K562 (cell line): ENCODE measurements at regions not wholly inside any gene's neighbourhood (a gene's known extent, or its start where the extent isn't known, plus 50 kb on each side); places are given as distances from the start of the nearest gene placed in this dataset.

Experiments used
- ATAC-seq: fragments of 200-7000 bp; cut with Tn5 transposase; 3 replicates; pipeline ENCODE4 v1.9.1; 2020; ENCODE audit warnings: moderate library complexity
- BruUV-seq: library from RNA; stranded (reverse); fragments of 400-500 nt; replicated peaks from 2 replicates; lab custom pipeline; 2021; lab: Mats Ljungman, UMichigan
- CTCF ChIA-PET: fragments of 300-600 bp; formaldehyde crosslinking; extraction: SDS; loops from one replicate; lab custom pipeline; 2021; ENCODE audit warnings: low intra/inter-chr PET ratio; lab: Yijun Ruan, JAX
- POLR2A ChIA-PET: fragments of 300-600, 350-650 bp; sonication (Branson Sonifier 250); formaldehyde crosslinking; extraction: SDS; loops from one replicate; lab custom pipeline; 2021; ENCODE audit warnings: antibody characterized with exemption, inconsistent platforms; lab: Yijun Ruan, JAX
- DNase-seq, 4 experiments: peaks; one replicate each; pipeline versions ENCODE4 v3.0.0 to v3.0.0-alpha.2; 2011 to 2018; ENCODE audit warnings: low spot score in 3 of 4, mixed read lengths in 3 of 4; ENCODE audit errors: extremely low read depth in 1 of 4
- FAIRE-seq: peaks from 2 replicates; lab custom pipeline; 2011; peaks lifted over from hg19 to GRCh38; lab: Jason Lieb, UNC
- H2AFZ ChIP-seq: 2 replicates; pipeline ENCODE4 v1.6.0; 2011; ENCODE audit warnings: low read depth, low read length, control low read depth, inconsistent platforms
- H3K27ac ChIP-seq: fragments of 200-600 bp; 3 replicates; pipeline ENCODE4 v1.8.0; 2011; ENCODE audit warnings: low read depth, mild to moderate bottlenecking, control low read depth, inconsistent platforms, low read length, moderate library complexity, mixed read lengths; ENCODE audit errors: extremely low read depth
- H3K27me3 ChIP-seq, 2 experiments: fragments of 300-600 bp in 1 of 2; 2 replicates in 1 of 2; 3 replicates in 1 of 2; pipeline versions ENCODE4 v1.6.0 to v1.8.0; 2011; ENCODE audit warnings: inconsistent platforms in 2 of 2, low read length in 2 of 2, mild to moderate bottlenecking in 1 of 2, mixed read lengths in 1 of 2, moderate library complexity in 1 of 2; ENCODE audit not compliant: control insufficient read depth in 2 of 2, insufficient read depth in 2 of 2
- H3K36me3 ChIP-seq: fragments of 300-600 bp; 3 replicates; pipeline ENCODE4 v1.8.0; 2011; ENCODE audit warnings: mild to moderate bottlenecking, low read length, inconsistent platforms; ENCODE audit not compliant: control insufficient read depth, insufficient read depth
- H3K4me1 ChIP-seq, 2 experiments: fragments of 200-600 bp in 1 of 2; replicated peaks in 1 of 2; 2 replicates in 1 of 2; 3 replicates in 1 of 2; pipeline versions ENCODE4 v1.5.1 to v1.8.0; 2011; ENCODE audit warnings: inconsistent platforms in 2 of 2, low read length in 2 of 2, mild to moderate bottlenecking in 1 of 2, mixed read lengths in 1 of 2, moderate library complexity in 1 of 2; ENCODE audit not compliant: control insufficient read depth in 2 of 2, insufficient read depth in 2 of 2
- H3K4me2 ChIP-seq: 2 replicates; pipeline ENCODE4 v1.6.1; 2011; ENCODE audit warnings: low read length, control low read depth, inconsistent platforms, mixed read lengths; ENCODE audit not compliant: insufficient read depth
- H3K4me3 ChIP-seq: fragments of 200-600 bp; sonication (generic), shearing (Covaris generic); 2 replicates; pipeline ENCODE4 v1.5.1; 2016; ENCODE audit warnings: control low read depth, inconsistent platforms
- H3K79me2 ChIP-seq: fragments of 200-600 bp; 3 replicates; pipeline ENCODE4 v1.8.0; 2011; ENCODE audit warnings: low read length, inconsistent platforms; ENCODE audit not compliant: control insufficient read depth, insufficient read depth
- H3K9ac ChIP-seq, 2 experiments: 2 replicates each; pipeline versions ENCODE4 v1.6.0 to v1.6.1; 2011; ENCODE audit warnings: low read depth in 2 of 2, low read length in 2 of 2, control low read depth in 1 of 2, inconsistent platforms in 1 of 2, mild to moderate bottlenecking in 1 of 2, mixed read lengths in 1 of 2; ENCODE audit not compliant: insufficient read depth in 1 of 2
- H3K9me1 ChIP-seq: one replicate; pipeline ENCODE4 v1.6.0; 2011; ENCODE audit warnings: inconsistent platforms, mild to moderate bottlenecking, low read length, moderate library complexity; ENCODE audit not compliant: control insufficient read depth, insufficient read depth
- H3K9me3 ChIP-seq: replicated peaks from 2 replicates; pipeline ENCODE4 v1.5.1; 2011; ENCODE audit warnings: low read depth, low read length, inconsistent platforms; ENCODE audit not compliant: control insufficient read depth, insufficient read depth
- H4K20me1 ChIP-seq: replicated peaks from 2 replicates; pipeline ENCODE4 v1.6.1; 2011; ENCODE audit warnings: low read length, inconsistent platforms, mixed read lengths; ENCODE audit not compliant: control insufficient read depth, insufficient read depth
- CBX5 ChIP-seq: IDR thresholded peaks from 2 replicates; pipeline ENCODE4 v1.6.1; 2014; ENCODE audit warnings: low read depth, borderline replicate concordance
- CCAR2 ChIP-seq: fragments of 200-400 bp; formaldehyde crosslinking; IDR thresholded peaks from 2 replicates; pipeline ENCODE4 v1.6.1; 2017; ENCODE audit warnings: mild to moderate bottlenecking, low read depth, low read length
- COPS2 ChIP-seq: fragments of 450-650 bp; conservative IDR thresholded peaks from 2 replicates; pipeline ENCODE4 v1.6.1; 2016; ENCODE audit warnings: mild to moderate bottlenecking, moderate library complexity
- NR4A1 ChIP-seq, 2 experiments: fragments of 250-450 bp in 1 of 2; fragments of 450-650 bp in 1 of 2; sonication (Bioruptor Pico) in 1 of 2; IDR thresholded peaks; 2 replicates each; pipeline versions ENCODE4 v1.4.0 to v1.6.1; 2016 to 2020; ENCODE audit warnings: mild to moderate bottlenecking in 2 of 2, missing compliant biosample characterization in 1 of 2, missing genetic modification characterization in 1 of 2, moderate library complexity in 1 of 2
- PCBP1 ChIP-seq: fragments of 200-400 bp; formaldehyde crosslinking; IDR thresholded peaks from 2 replicates; pipeline ENCODE4 v1.6.1; 2018; ENCODE audit warnings: mild to moderate bottlenecking, low read depth, low read length; ENCODE audit not compliant: poor library complexity, severe bottlenecking
- PTTG1 ChIP-seq: fragments of 450-650 bp; IDR thresholded peaks from 2 replicates; pipeline ENCODE4 v1.6.1; 2016; ENCODE audit warnings: low read depth, mild to moderate bottlenecking, missing genetic modification characterization, missing compliant biosample characterization
- RERE ChIP-seq: sonication (generic); formaldehyde crosslinking; IDR thresholded peaks from 2 replicates; pipeline ENCODE4 v1.8.0; 2023; ENCODE audit warnings: missing genetic modification reagents, mild to moderate bottlenecking, borderline replicate concordance
- STAT5B ChIP-seq: fragments of 250-450 bp; sonication (Bioruptor Pico); IDR thresholded peaks from 2 replicates; pipeline ENCODE4 v1.8.0; 2021; ENCODE audit warnings: mild to moderate bottlenecking, inconsistent platforms
- ZSCAN32 ChIP-seq: fragments of 450-650 bp; formaldehyde crosslinking; IDR thresholded peaks from 2 replicates; pipeline ENCODE4 v1.4.0; 2020; ENCODE audit warnings: mild to moderate bottlenecking, moderate library complexity
- WGBS: fragments of 100-300 bp; shearing (Covaris generic); methylation state at CpG from one replicate; pipeline ENCODE4 v1.1.6; 2016; ENCODE audit warnings: low coverage, mixed read lengths; ENCODE audit not compliant: insufficient coverage; ENCODE audit errors: missing lambda C conversion rate; 5-methylcytosine and 5-hydroxymethylcytosine counted together
- in situ Hi-C: fragments of 300-500 bp; cut with MboI; formaldehyde crosslinking; loops from 4 replicates; pipeline ENCODE4 v1.15.0; 2018; ENCODE audit warnings: inconsistent platforms, mixed read lengths
- intact Hi-C: fragments of 100-400 bp; cut with micrococcal nuclease; formaldehyde crosslinking; loops from 2 replicates; pipeline ENCODE4 v1.14.2; 2022
- TF ChIP-seq, protein P1 (sequence below): fragments of 250-450 bp; sonication (Bioruptor Pico); IDR thresholded peaks from 2 replicates; pipeline ENCODE4 v1.8.0; 2021; ENCODE audit warnings: moderate library complexity, mild to moderate bottlenecking, inconsistent platforms

- CTCF ChIA-PET: no interaction called here
- intact Hi-C loops: no loop called here
- TF ChIP-seq, protein P1, sequence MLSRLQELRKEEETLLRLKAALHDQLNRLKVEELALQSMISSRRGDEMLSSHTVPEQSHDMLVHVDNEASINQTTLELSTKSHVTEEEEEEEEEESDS (CRISPR knock-in tag): no peak
- TF ChIP-seq NR4A1 (CRISPR knock-in tag; IDR thresholded peaks at IDR 0.05): no peak
- TF ChIP-seq NR4A1 (tag; IDR thresholded peaks at IDR 0.05): no peak
- TF ChIP-seq CCAR2: no peak
- TF ChIP-seq, all 486 proteins: peak for 0
- POLR2A ChIA-PET: no interaction called here
- Histone ChIP-seq H3K36me3 (no peaks in the 10 kb centered on the region), H3K9me1 (no peaks in the 10 kb centered on the region), H3K27ac (no peak overlapping the region), H2AFZ (no peak overlapping the region), H3K4me1 (no peaks in the 10 kb centered on the region), H3K4me3 (no peak overlapping the region), H3K9me3 (no peaks in the 10 kb centered on the region), H3K79me2 (no peaks in the 10 kb centered on the region), H4K20me1 (no peaks in the 10 kb centered on the region), H3K4me2 (no peak overlapping the region), H3K27me3 (no peaks in the 10 kb centered on the region), H3K9ac (no peak overlapping the region)
- ATAC-seq (no peak), FAIRE-seq (no peak), DNase-seq (no peak)
- in situ Hi-C loops: no loop called here
- 0% methylated on average over 2 of the region's 3 CpGs for WGBS
- no TSS peak for BruUV-seq
Measured at GRCh38 chr2:224312741-224313140, 89.2 kb downstream of the FAM124B start.

GRCh38 chr2:224310943-224311625, 90.8 kb downstream of the FAM124B start:
- Histone ChIP-seq H3K4me2 (no peak overlapping the region), H3K9me3 (no peaks in the 10 kb centered on the region), H3K27me3 (no peaks in the 10 kb centered on the region), H3K4me1 (no peaks in the 10 kb centered on the region), H3K4me3 (no peak overlapping the region), H3K27ac (no peak overlapping the region), H4K20me1 (no peaks in the 10 kb centered on the region), H3K9me1 (no peaks in the 10 kb centered on the region), H3K9ac (no peak overlapping the region), H2AFZ (no peak overlapping the region), H3K79me2 (no peaks in the 10 kb centered on the region), H3K36me3 (no peaks in the 10 kb centered on the region)
- WGBS: 0% methylated on average over 8 of the region's 8 CpGs
- intact Hi-C loops (no loop called here), in situ Hi-C loops (no loop called here)
- ATAC-seq: no peak
- no peak for DNase-seq
- POLR2A ChIA-PET: interaction anchor here (0.5 kb wide), 1 partner anchor 95 kb away, joined by 5 read pairs; no protein-coding TSS in a partner anchor
- no TSS peak for BruUV-seq
- CTCF ChIA-PET: no interaction called here
- FAIRE-seq: no peak
- TF ChIP-seq PCBP1 (no peak), STAT5B (CRISPR knock-in tag) (no peak), COPS2 (no peak), RERE (CRISPR knock-in tag) (no peak), ZSCAN32 (CRISPR knock-in tag) (no peak), CBX5 (no peak), PTTG1 (no peak)
